GM12891 (cell line): ENCODE measurements at regions not wholly inside any gene's neighbourhood (a gene's known extent, or its start where the extent isn't known, plus 50 kb on each side); places are given as distances from the start of the nearest gene placed in this dataset.

ENCODE experiments used
- PAX5 ChIP-seq: IDR thresholded peaks from 2 replicates; pipeline ENCODE4 v1.6.1; 2011; ENCODE audit warnings: low read length, moderate library complexity, mild to moderate bottlenecking; ENCODE audit not compliant: insufficient read depth, severe bottlenecking
- POLR2A ChIP-seq: IDR thresholded peaks from 2 replicates; pipeline ENCODE4 v1.6.1; 2011; ENCODE audit warnings: low read depth, low read length, control low read depth
- POLR2AphosphoS5 ChIP-seq: IDR thresholded peaks from 2 replicates; pipeline ENCODE4 v1.6.1; 2011; ENCODE audit warnings: low read depth, low read length, control low read depth
- POU2F2 ChIP-seq: IDR thresholded peaks from 2 replicates; pipeline ENCODE4 v1.6.1; 2011; ENCODE audit warnings: low read depth, mild to moderate bottlenecking, control low read depth, low read length, moderate library complexity
- SPI1 ChIP-seq: IDR thresholded peaks from 2 replicates; pipeline ENCODE4 v1.6.1; 2011; ENCODE audit warnings: low read depth, low read length, control low read depth
- TAF1 ChIP-seq: IDR thresholded peaks from 2 replicates; pipeline ENCODE4 v1.6.1; 2011; ENCODE audit warnings: low read depth, low read length, control low read depth

DNA sequence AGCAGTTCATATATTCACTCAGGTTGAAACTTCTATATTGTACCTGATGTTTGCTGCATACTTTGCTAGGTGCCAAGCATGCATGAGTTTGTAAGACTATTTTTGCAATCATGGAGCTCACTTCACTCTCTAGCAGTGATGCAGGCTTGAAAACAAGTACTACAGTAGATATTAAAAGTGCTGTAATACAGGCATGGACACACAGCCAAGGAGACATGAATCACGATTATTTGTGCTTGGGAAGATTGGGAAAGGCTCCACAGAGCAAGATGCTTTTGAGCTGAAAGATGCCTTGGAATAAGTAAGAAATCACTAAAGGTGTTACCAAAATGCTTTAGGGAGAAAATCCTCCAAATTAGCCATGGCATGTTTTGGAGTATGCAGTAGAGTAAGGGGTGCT lies 427.4 kb downstream of the UTRN start:
- no peak for TF ChIP-seq POLR2A
- TF ChIP-seq TAF1 = no peak
- no peak for TF ChIP-seq POLR2AphosphoS5
- TF ChIP-seq POU2F2 = no peak
- TF ChIP-seq PAX5 = no peak
- TF ChIP-seq SPI1 = no peak
